ENCODE measurements at regions not wholly inside any gene's neighbourhood (a gene's known extent, or its start where the extent isn't known, plus 50 kb on each side); places are given as distances from the start of the nearest gene placed in this dataset.

DNA sequence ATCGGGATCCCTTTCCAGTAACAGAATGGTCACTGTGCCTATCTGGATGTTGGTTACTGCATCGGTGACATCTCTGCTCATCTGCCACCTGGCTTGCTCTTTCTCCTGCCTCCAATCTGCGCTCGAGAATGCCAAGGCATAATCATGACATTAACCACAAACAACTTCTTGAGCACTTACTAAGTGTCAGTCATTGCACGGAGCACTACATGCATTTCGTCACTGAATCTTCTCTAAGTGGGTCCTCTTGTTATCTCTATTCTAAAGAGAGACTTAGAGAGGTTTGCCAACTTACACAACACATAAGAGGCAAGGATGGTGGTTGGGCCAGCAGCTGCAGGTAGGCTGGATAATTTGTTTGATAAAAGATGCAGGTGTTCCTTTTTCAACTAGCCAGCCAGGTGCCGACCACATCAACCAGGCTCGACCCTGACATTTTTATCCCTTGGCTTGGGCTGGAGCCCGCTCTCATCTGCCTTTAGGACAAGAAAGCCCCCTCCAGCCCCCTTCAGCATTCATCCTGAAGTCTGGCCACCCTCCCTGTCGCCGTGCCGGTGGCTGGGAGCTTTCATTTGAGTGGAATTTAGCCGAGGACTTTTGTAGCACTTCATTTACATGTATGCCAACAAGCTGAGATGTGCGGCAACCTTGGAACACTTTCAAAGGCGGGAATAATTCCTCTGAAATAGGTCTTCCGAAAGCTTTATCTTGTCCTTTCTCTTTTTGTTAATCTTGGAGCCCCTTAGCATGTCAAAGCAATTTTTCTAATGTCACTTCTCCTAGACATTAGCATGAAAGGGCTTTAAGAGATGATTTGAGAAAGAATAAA lies 89.3 kb upstream of the NKD1 start:
- DNase-seq (ENCODE audit: insufficient read length, low spot score, missing footprints): no peak
- Histone ChIP-seq H3K79me2 (ENCODE audit: insufficient read depth, low read length) (no peaks in the 10 kb centered on the region), H3K4me1 (ENCODE audit: insufficient read depth, low read length) (no peaks in the 10 kb centered on the region), H3K4me3 (ENCODE audit: insufficient read depth, low read length) (no peak overlapping the region), H2AFZ (ENCODE audit: low read length) (no peak overlapping the region), H3K36me3 (ENCODE audit: insufficient read depth, low read length) (no peaks in the 10 kb centered on the region), H3K27ac (ENCODE audit: low read depth, low read length) (no peak overlapping the region), H4K20me1 (ENCODE audit: insufficient read depth, low read length) (no peaks in the 10 kb centered on the region), H3K4me2 (ENCODE audit: insufficient read depth, low read length) (no peak overlapping the region), H3K9me3 (ENCODE audit: low read depth, low read length) (no peaks in the 10 kb centered on the region), H3K27me3 (ENCODE audit: insufficient read depth, low read length) (peaks cover 9% of the 10 kb centered on the region)
- no peak for TF ChIP-seq CTCF (IDR thresholded peaks at IDR 0.05; ENCODE audit: extremely low read depth, low read depth, low read length)

DNA sequence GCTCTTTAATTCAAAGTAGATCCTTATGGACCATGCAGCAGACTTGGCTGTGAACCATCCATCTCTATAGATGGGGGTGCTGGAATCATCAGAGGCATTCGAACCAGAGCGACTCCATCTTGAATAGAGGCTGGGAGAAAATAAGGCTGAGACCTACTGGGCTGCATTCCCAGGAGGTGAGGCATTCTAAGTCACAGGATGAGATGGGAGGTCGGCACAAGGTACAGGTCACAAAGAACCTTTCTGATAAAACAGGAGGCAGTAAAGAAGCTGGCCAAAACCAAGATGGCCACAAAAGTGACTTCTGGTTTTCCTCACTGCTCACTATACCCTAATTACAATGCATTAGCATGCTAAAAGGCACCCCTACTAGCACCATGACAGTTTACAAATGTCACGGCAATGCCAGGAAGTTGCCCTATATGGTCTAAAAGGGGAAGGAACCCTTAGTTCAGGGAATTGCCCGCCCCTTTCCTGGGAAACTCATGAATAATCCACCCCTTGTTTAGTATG lies 89.2 kb upstream of the BRD7 start:
- Histone ChIP-seq H2AFZ (ENCODE audit: low read length) (no peak overlapping the region), H3K27me3 (ENCODE audit: insufficient read depth, low read length) (peaks cover 9% of the 10 kb centered on the region), H3K79me2 (ENCODE audit: insufficient read depth, low read length) (no peaks in the 10 kb centered on the region), H3K27ac (ENCODE audit: low read depth, low read length) (no peak overlapping the region), H3K9me3 (ENCODE audit: low read depth, low read length) (no peaks in the 10 kb centered on the region), H3K4me3 (ENCODE audit: insufficient read depth, low read length) (no peak overlapping the region), H3K4me1 (ENCODE audit: insufficient read depth, low read length) (no peaks in the 10 kb centered on the region), H3K36me3 (ENCODE audit: insufficient read depth, low read length) (no peaks in the 10 kb centered on the region), H3K4me2 (ENCODE audit: insufficient read depth, low read length) (no peak overlapping the region), H4K20me1 (ENCODE audit: insufficient read depth, low read length) (no peaks in the 10 kb centered on the region)
- TF ChIP-seq CTCF (IDR thresholded peaks at IDR 0.05; ENCODE audit: extremely low read depth, low read depth, low read length): no peak
- DNase-seq (ENCODE audit: insufficient read length, low spot score, missing footprints): no peak

GRCh38 chr16:50457423-50457822 lies 88.6 kb upstream of the BRD7 start:
- Histone ChIP-seq H3K9me3 (ENCODE audit: low read depth, low read length) (no peaks in the 10 kb centered on the region), H3K4me1 (ENCODE audit: insufficient read depth, low read length) (no peaks in the 10 kb centered on the region), H3K27ac (ENCODE audit: low read depth, low read length) (no peak overlapping the region), H2AFZ (ENCODE audit: low read length) (no peak overlapping the region), H3K4me3 (ENCODE audit: insufficient read depth, low read length) (no peak overlapping the region), H3K79me2 (ENCODE audit: insufficient read depth, low read length) (no peaks in the 10 kb centered on the region), H3K27me3 (ENCODE audit: insufficient read depth, low read length) (peaks cover 9% of the 10 kb centered on the region), H4K20me1 (ENCODE audit: insufficient read depth, low read length) (no peaks in the 10 kb centered on the region), H3K4me2 (ENCODE audit: insufficient read depth, low read length) (no peak overlapping the region), H3K36me3 (ENCODE audit: insufficient read depth, low read length) (no peaks in the 10 kb centered on the region)
- no peak for DNase-seq (ENCODE audit: insufficient read length, low spot score, missing footprints)
- no peak for TF ChIP-seq CTCF (IDR thresholded peaks at IDR 0.05; ENCODE audit: extremely low read depth, low read depth, low read length)

- H3K79me2 ChIP-seq (ENCODE audit: insufficient read depth, low read length): no peaks in the 10 kb centered on the region
- H3K36me3 ChIP-seq (ENCODE audit: insufficient read depth, low read length): no peaks in the 10 kb centered on the region
- no peak overlapping the region for H2AFZ ChIP-seq (ENCODE audit: low read length)
- TF ChIP-seq CTCF (IDR thresholded peaks at IDR 0.05; ENCODE audit: extremely low read depth, low read depth, low read length): no peak
- H3K9me3 ChIP-seq (ENCODE audit: low read depth, low read length): no peaks in the 10 kb centered on the region
- no peaks in the 10 kb centered on the region for H3K4me1 ChIP-seq (ENCODE audit: insufficient read depth, low read length)
- no peak overlapping the region for H3K27ac ChIP-seq (ENCODE audit: low read depth, low read length)
- no peaks in the 10 kb centered on the region for H4K20me1 ChIP-seq (ENCODE audit: insufficient read depth, low read length)
- H3K4me3 ChIP-seq (ENCODE audit: insufficient read depth, low read length): no peak overlapping the region
- DNase-seq (ENCODE audit: insufficient read length, low spot score, missing footprints): no peak
- H3K27me3 ChIP-seq (ENCODE audit: insufficient read depth, low read length): peaks cover 9% of the 10 kb centered on the region
- no peak overlapping the region for H3K4me2 ChIP-seq (ENCODE audit: insufficient read depth, low read length)
These were observed 86.6 kb upstream of the BRD7 start for GRCh38 chr16:50455288-50455845.

Data from osteoblast (primary cell).